Left lobe of liver (tissue), 2 donors: ENCODE measurements at regions not wholly inside any gene's neighbourhood (a gene's known extent, or its start where the extent isn't known, plus 50 kb on each side); places are given as distances from the start of the nearest gene placed in this dataset.
A peak's percentile ranks its signal among the peaks of the same experiment; 100 is the strongest.
"Not testable (repeated sequence)": the region's sequence is repeated elsewhere in the genome, so short reads cannot be mapped to it uniquely, and the experiment has no call there.

Experiments used
- ATAC-seq: fragments of 200-7000 bp; cut with Tn5 transposase; one replicate; pipeline ENCODE4 v1.9.1; 2020; ENCODE audit warnings: mild to moderate bottlenecking, moderate library complexity
- DNase-seq: peaks from one replicate; pipeline ENCODE4 v3.0.0-alpha.2; 2020; ENCODE audit warnings: low spot score
- donor health status: DM: no; HTN: no; CAD: no; lungs with moderate emphysema.
- donor health status: DM: no; HTN: yes; CAD: no.

GRCh38 chr11:45391168-45391850 lies 105.2 kb upstream of the SYT13 start:
- peak; percentile 61 for DNase-seq
- ATAC-seq = peak; percentile 69

GRCh38 chr11:45390407-45390806 lies 104.3 kb upstream of the SYT13 start:
- ATAC-seq (peak; percentile 63), DNase-seq (peak; percentile 67)

- ATAC-seq (peak; percentile 60), DNase-seq (peak; percentile 56)
These were observed 102.3 kb upstream of the SYT13 start for GRCh38 chr11:45388472-45388871.

- not testable (repeated sequence) for DNase-seq, ATAC-seq
These were observed 101.7 kb upstream of the SYT13 start for GRCh38 chr11:45387885-45388284.

GRCh38 chr11:45386972-45387371 lies 100.8 kb upstream of the SYT13 start:
- ATAC-seq = no peak

GRCh38 chr11:45385844-45386243 lies 99.7 kb upstream of the SYT13 start:
- ATAC-seq = no peak
- DNase-seq = no peak

More at GRCh38 chr11:45386972-45387371, 100.8 kb upstream of the SYT13 start:
- no peak for DNase-seq

- no peak for ATAC-seq
- DNase-seq = no peak
These were observed 99.3 kb upstream of the SYT13 start for GRCh38 chr11:45385423-45385822.

GRCh38 chr11:45384711-45385241 lies 98.6 kb upstream of the SYT13 start:
- no peak for DNase-seq
- no peak for ATAC-seq

- no peak for DNase-seq
These were observed 97.9 kb upstream of the SYT13 start for GRCh38 chr11:45384016-45384415.

GRCh38 chr11:45383224-45383623 lies 97.1 kb upstream of the SYT13 start:
- ATAC-seq (no peak), DNase-seq (no peak)

More at GRCh38 chr11:45384016-45384415, 97.9 kb upstream of the SYT13 start:
- ATAC-seq = no peak

GRCh38 chr11:45382133-45382878 lies 96.2 kb upstream of the SYT13 start:
- DNase-seq (no peak), ATAC-seq (no peak)

GRCh38 chr11:45379162-45379863 lies 93.2 kb upstream of the SYT13 start:
- no peak for ATAC-seq
- DNase-seq = no peak

GRCh38 chr11:45378516-45378915 lies 92.4 kb upstream of the SYT13 start:
- DNase-seq = no peak
- ATAC-seq = no peak

GRCh38 chr11:45374653-45375059 lies 88.5 kb upstream of the SYT13 start:
- DNase-seq = no peak
- no peak for ATAC-seq

GRCh38 chr11:45374130-45374529 lies 88.0 kb upstream of the SYT13 start:
- ATAC-seq (peak; percentile 82), DNase-seq (no peak)

- no peak for ATAC-seq
These were observed 87.4 kb upstream of the SYT13 start for GRCh38 chr11:45373506-45374035.

GRCh38 chr11:45372414-45372813 lies 86.3 kb upstream of the SYT13 start:
- ATAC-seq, DNase-seq: not testable (repeated sequence)

More at GRCh38 chr11:45373506-45374035, 87.4 kb upstream of the SYT13 start:
- peak; percentile 10 for DNase-seq

GRCh38 chr11:45371251-45372115 lies 85.3 kb upstream of the SYT13 start:
- peak; percentile 77 for DNase-seq
- ATAC-seq = peak; percentile 88

- peak; percentile 11 for DNase-seq
- no peak for ATAC-seq
These were observed 83.2 kb upstream of the SYT13 start for GRCh38 chr11:45369313-45369712.

GRCh38 chr11:45368697-45369096 lies 82.6 kb upstream of the SYT13 start:
- ATAC-seq (no peak), DNase-seq (peak; percentile 19)
